Mesenchymal stem cell (in vitro differentiated cells and primary cell): ENCODE measurements at regions not wholly inside any gene's neighbourhood (a gene's known extent, or its start where the extent isn't known, plus 50 kb on each side); places are given as distances from the start of the nearest gene placed in this dataset.

Experiments used
- DNase-seq: peaks from one replicate; pipeline ENCODE4 v3.0.0-alpha.2; 2013
- H2AFZ ChIP-seq: one replicate; pipeline ENCODE4 v1.6.1; 2013; ENCODE audit warnings: low read depth, mild to moderate bottlenecking, control low read depth, inconsistent platforms, low read length, moderate library complexity
- H2AK5ac ChIP-seq: 2 replicates; pipeline ENCODE4 v1.6.1; 2013; ENCODE audit warnings: low read length, moderate library complexity, mild to moderate bottlenecking, inconsistent platforms; ENCODE audit not compliant: severe bottlenecking
- H2BK120ac ChIP-seq: one replicate; pipeline ENCODE4 v1.6.1; 2013; ENCODE audit warnings: low read depth, mild to moderate bottlenecking, inconsistent platforms, low read length, moderate library complexity
- H2BK12ac ChIP-seq, 2 experiments: one replicate each; pipeline ENCODE4 v1.6.1; 2013; ENCODE audit warnings: inconsistent platforms in 2 of 2, low read length in 2 of 2, mild to moderate bottlenecking in 2 of 2, moderate library complexity in 2 of 2, control low read depth in 1 of 2
- H2BK15ac ChIP-seq: one replicate; pipeline ENCODE4 v1.6.1; 2013; ENCODE audit warnings: mild to moderate bottlenecking, low read depth, inconsistent platforms; ENCODE audit not compliant: poor library complexity, severe bottlenecking
- H2BK5ac ChIP-seq: 2 replicates; pipeline ENCODE4 v1.6.1; 2013; ENCODE audit warnings: low read depth, mild to moderate bottlenecking, low read length, control low read depth, inconsistent platforms; ENCODE audit not compliant: poor library complexity, severe bottlenecking
- H3K14ac ChIP-seq, 2 experiments: one replicate each; pipeline ENCODE4 v1.6.1; 2013; ENCODE audit warnings: inconsistent platforms in 2 of 2, low read length in 2 of 2, control low read depth in 1 of 2, mild to moderate bottlenecking in 1 of 2, moderate library complexity in 1 of 2
- H3K18ac ChIP-seq, 2 experiments: one replicate each; pipeline ENCODE4 v1.6.1; 2013; ENCODE audit warnings: inconsistent platforms in 2 of 2, low read length in 2 of 2, control low read depth in 1 of 2, low read depth in 1 of 2, mild to moderate bottlenecking in 1 of 2
- H3K23ac ChIP-seq, 2 experiments: one replicate each; pipeline ENCODE4 v1.6.1; 2013; ENCODE audit warnings: inconsistent platforms in 2 of 2, low read length in 2 of 2, mild to moderate bottlenecking in 2 of 2, moderate library complexity in 2 of 2, control low read depth in 1 of 2
- H3K27ac ChIP-seq: 2 replicates; pipeline ENCODE4 v1.5.1; 2013; ENCODE audit warnings: mild to moderate bottlenecking, moderate library complexity, low read length, control low read depth, inconsistent platforms; ENCODE audit not compliant: poor library complexity, severe bottlenecking
- H3K27me3 ChIP-seq, 2 experiments: 2 replicates each; pipeline versions ENCODE4 v1.6.1 to v1.7.0; 2013; ENCODE audit warnings: low read length in 2 of 2, mild to moderate bottlenecking in 2 of 2, moderate library complexity in 2 of 2, control low read depth in 1 of 2, inconsistent platforms in 1 of 2; ENCODE audit not compliant: control insufficient read depth in 1 of 2, insufficient read depth in 1 of 2
- H3K36me3 ChIP-seq, 2 experiments: 2 replicates each; pipeline versions ENCODE4 v1.6.1 to v1.7.0; 2013; ENCODE audit warnings: low read length in 2 of 2, control low read depth in 1 of 2, inconsistent platforms in 1 of 2, low read depth in 1 of 2, mild to moderate bottlenecking in 1 of 2; ENCODE audit not compliant: insufficient read depth in 2 of 2, control insufficient read depth in 1 of 2
- H3K4ac ChIP-seq, 2 experiments: one replicate each; pipeline ENCODE4 v1.6.1; 2013; ENCODE audit warnings: inconsistent platforms in 2 of 2, low read length in 2 of 2, mild to moderate bottlenecking in 2 of 2, moderate library complexity in 2 of 2, control low read depth in 1 of 2, low read depth in 1 of 2
- H3K4me1 ChIP-seq: 2 replicates; pipeline ENCODE4 v1.6.1; 2013; ENCODE audit warnings: low read depth, low read length, control low read depth; ENCODE audit not compliant: control insufficient read depth, insufficient read depth
- H3K4me2 ChIP-seq: 2 replicates; pipeline ENCODE4 v1.6.1; 2013; ENCODE audit warnings: low read length, mild to moderate bottlenecking, inconsistent platforms; ENCODE audit not compliant: poor library complexity, severe bottlenecking
- H3K4me3 ChIP-seq, 2 experiments: 2 replicates each; pipeline versions ENCODE4 v1.5.1 to v1.7.0; 2013; ENCODE audit warnings: low read length in 2 of 2, mild to moderate bottlenecking in 2 of 2, control low read depth in 1 of 2, low read depth in 1 of 2; ENCODE audit not compliant: insufficient read depth in 1 of 2
- H3K79me1 ChIP-seq: replicated peaks from 2 replicates; pipeline ENCODE4 v1.6.1; 2013; ENCODE audit warnings: mild to moderate bottlenecking, control low read depth, low read length, inconsistent platforms; ENCODE audit not compliant: poor library complexity, severe bottlenecking
- H3K9ac ChIP-seq: 2 replicates; pipeline ENCODE4 v1.7.0; 2013; ENCODE audit warnings: mild to moderate bottlenecking, low read length, moderate library complexity
- H3K9me3 ChIP-seq: 2 replicates; pipeline ENCODE4 v1.7.0; 2013; ENCODE audit warnings: mild to moderate bottlenecking, low read length; ENCODE audit not compliant: control insufficient read depth
- H4K8ac ChIP-seq: one replicate; pipeline ENCODE4 v1.6.1; 2013; ENCODE audit warnings: inconsistent platforms, mild to moderate bottlenecking, low read length, moderate library complexity
- H4K91ac ChIP-seq: one replicate; pipeline ENCODE4 v1.6.1; 2013; ENCODE audit warnings: mild to moderate bottlenecking, low read length, inconsistent platforms
- WGBS: methylation state at CpG from one replicate; pipeline ENCODE4 v1.1.7; 2013; ENCODE audit warnings: mixed read lengths; 5-methylcytosine and 5-hydroxymethylcytosine counted together

DNA sequence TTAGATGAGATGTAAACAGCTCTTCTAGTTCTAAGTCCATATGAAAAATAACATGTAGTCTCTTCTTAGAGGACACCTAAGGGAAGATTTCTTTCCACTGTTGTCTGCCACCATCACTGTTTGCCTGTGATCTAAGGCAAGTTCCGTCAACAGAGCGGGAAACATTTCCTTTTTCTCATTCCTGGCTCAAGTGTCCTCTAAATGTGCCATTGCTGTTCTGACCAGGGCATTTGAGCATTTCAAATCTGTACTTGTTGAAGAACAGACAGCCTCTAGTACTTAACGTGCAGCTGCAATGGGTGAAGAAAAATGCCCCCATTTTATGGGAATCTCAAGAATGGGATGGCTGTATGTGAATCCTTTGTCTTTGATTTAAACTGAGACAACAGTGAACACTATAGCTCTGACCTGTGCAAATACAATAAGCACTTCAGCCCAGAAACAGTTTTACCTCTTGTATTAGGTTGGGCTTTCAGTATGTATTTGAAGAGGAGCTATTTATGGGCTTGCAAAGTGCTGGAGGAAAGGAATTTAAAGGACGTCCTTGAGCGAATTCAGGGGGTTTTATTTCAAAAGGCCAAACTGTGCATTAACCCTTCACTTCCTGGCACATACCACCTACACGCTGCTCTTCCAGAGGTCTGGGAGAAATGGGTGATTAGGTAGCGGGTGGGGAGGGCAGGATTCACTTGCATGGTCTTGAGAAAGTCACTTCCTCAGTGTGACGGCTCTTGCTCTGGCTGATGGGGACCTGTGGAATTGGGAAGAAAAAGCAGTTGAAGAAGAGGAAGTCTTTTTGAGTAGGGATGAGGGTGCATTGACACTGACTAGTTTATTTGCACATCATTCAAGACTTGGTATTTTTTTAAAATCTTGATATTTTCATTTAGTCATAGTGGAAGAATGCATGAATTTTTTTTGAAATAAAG is 66.1 kb downstream of the THNSL1 start:
- H2BK12ac ChIP-seq, result no peak overlapping the region
- no peak overlapping the region for H2AK5ac ChIP-seq
- H3K27ac ChIP-seq, result peak overlapping the region; percentile 21
- H3K9ac ChIP-seq, result no peak overlapping the region
- no peaks in the 10 kb centered on the region for H3K27me3 ChIP-seq
- H4K8ac ChIP-seq, result no peak overlapping the region
- no peak overlapping the region for H3K4me3 ChIP-seq
- no peaks in the 10 kb centered on the region for H3K9me3 ChIP-seq
- H3K4me2 ChIP-seq, result no peak overlapping the region
- no peak overlapping the region for H2BK15ac ChIP-seq
- peak overlapping the region; percentile 83 for H2AFZ ChIP-seq
- peaks cover 7% of the 10 kb centered on the region for H3K4me1 ChIP-seq
- no peak for DNase-seq
- H3K14ac ChIP-seq, result no peak overlapping the region
- no peaks in the 10 kb centered on the region for H3K79me1 ChIP-seq
- no peak overlapping the region for H4K91ac ChIP-seq
- WGBS, result 72% methylated on average over 6 of the region's 8 CpGs
- H3K18ac ChIP-seq, result no peak overlapping the region
- H2BK5ac ChIP-seq, result no peak overlapping the region
- H3K23ac ChIP-seq, result no peak overlapping the region
- no peak overlapping the region for H2BK120ac ChIP-seq
- no peaks in the 10 kb centered on the region for H3K36me3 ChIP-seq
- no peak overlapping the region for H3K4ac ChIP-seq

DNA sequence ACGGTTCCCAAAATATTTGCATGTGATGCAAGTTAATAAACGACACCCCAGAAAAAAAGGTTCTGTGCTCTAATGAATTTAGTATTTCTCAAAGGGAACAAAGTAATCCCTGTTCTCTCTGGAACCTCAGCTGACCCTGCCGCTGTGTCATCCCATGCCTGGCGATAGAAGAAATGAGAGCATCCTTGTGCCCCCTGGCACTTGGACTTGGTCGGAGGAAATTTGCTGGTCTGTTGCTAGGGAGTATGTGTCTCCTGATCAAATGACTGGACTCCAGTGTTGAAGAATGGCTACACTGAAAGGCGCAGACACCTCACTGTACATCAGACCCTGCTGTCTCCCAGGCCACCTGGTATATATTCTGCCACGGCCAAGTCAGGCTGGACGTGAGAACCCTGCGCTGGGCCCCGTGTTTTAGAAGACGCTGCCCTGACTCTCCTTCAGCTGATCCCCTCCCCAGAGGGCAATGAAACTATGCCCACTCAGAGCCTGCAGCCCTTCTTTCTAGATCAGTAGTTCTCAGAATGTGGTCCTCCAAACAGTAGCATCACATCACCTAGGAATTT is 67.2 kb downstream of the THNSL1 start:
- Histone ChIP-seq H4K91ac (no peak overlapping the region), H3K4ac (no peak overlapping the region), H3K4me1 (peaks cover 7% of the 10 kb centered on the region), H3K14ac (no peak overlapping the region), H3K23ac (no peak overlapping the region), H3K9me3 (no peaks in the 10 kb centered on the region), H3K79me1 (no peaks in the 10 kb centered on the region), H3K36me3 (no peaks in the 10 kb centered on the region), H2BK120ac (no peak overlapping the region), H2AK5ac (peak overlapping the region; percentile 66), H4K8ac (no peak overlapping the region), H3K27ac (peak overlapping the region; percentile 73), H3K18ac (no peak overlapping the region), H2BK12ac (no peak overlapping the region), H3K4me3 (no peak overlapping the region), H2BK15ac (no peak overlapping the region), H2BK5ac (no peak overlapping the region), H3K4me2 (peak overlapping the region; percentile 18), H3K27me3 (peaks cover 0 to 4% of the 10 kb centered on the region in 2 experiments), H2AFZ (no peak overlapping the region), H3K9ac (no peak overlapping the region)
- DNase-seq, result no peak
- WGBS, result 89% methylated on average over 11 of the region's 11 CpGs

DNA sequence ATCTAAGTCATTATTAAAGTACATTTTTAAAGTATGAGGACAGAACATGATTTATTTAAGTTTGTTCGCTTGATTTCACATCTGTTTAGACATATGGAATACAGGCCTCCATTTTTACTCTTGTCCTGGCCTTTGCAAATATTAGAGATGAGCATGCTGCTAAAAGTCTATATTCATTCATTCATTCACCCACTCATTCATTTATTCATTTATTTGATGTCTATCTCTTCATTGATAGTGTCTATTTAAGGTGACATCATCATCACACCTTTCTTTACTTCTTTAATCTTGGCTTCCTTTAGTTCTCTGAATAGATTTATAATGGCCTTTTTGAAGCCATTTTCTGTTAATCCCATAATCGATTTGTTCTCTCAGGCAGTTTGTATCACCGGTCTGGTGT is 68.0 kb downstream of the THNSL1 start:
- H2BK12ac ChIP-seq, result no peak overlapping the region
- H2BK120ac ChIP-seq, result no peak overlapping the region
- H3K9me3 ChIP-seq, result peaks cover under 1% of the 10 kb centered on the region
- H2BK5ac ChIP-seq, result no peak overlapping the region
- no peaks in the 10 kb centered on the region for H3K79me1 ChIP-seq
- H3K27ac ChIP-seq, result peak overlapping the region; percentile 83
- 100% methylated on average over 2 of the region's 3 CpGs for WGBS
- H3K36me3 ChIP-seq, result no peaks in the 10 kb centered on the region
- H3K18ac ChIP-seq, result no peak overlapping the region
- H4K91ac ChIP-seq, result no peak overlapping the region
- H2BK15ac ChIP-seq, result no peak overlapping the region
- H4K8ac ChIP-seq, result no peak overlapping the region
- peaks cover 7% of the 10 kb centered on the region for H3K4me1 ChIP-seq
- H3K4me2 ChIP-seq, result no peak overlapping the region
- no peak overlapping the region for H3K23ac ChIP-seq
- DNase-seq, result no peak
- H2AK5ac ChIP-seq, result no peak overlapping the region
- no peak overlapping the region for H3K14ac ChIP-seq
- H3K4ac ChIP-seq, result no peak overlapping the region
- no peak overlapping the region for H3K4me3 ChIP-seq
- peaks cover 0 to 4% of the 10 kb centered on the region in 2 experiments for H3K27me3 ChIP-seq
- H3K9ac ChIP-seq, result no peak overlapping the region
- no peak overlapping the region for H2AFZ ChIP-seq

DNA sequence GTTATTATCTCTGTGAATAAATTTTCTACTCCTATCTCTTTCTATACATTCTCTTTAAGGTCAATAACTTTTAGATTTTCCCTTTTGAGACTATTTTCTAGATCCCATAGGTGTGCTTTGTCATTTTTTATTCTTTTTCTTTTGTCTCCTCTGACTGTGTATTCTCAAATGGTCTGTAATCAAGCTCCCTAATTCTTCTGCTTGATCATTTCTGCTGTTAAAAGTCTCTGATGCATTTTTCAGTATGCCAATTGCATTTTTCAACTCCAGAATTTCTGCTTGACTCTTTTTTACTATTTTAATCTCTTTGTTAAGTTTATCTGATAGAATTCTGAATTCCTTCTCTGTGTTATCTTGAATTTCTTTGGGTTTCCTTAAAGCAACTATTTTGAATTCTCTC is 78.2 kb downstream of the THNSL1 start:
- H3K18ac ChIP-seq, result no peak overlapping the region
- peaks cover 40% of the 10 kb centered on the region for H3K9me3 ChIP-seq
- H3K27ac ChIP-seq, result no peak overlapping the region
- H3K79me1 ChIP-seq, result no peaks in the 10 kb centered on the region
- no peak overlapping the region for H2BK5ac ChIP-seq
- no peak overlapping the region for H2AFZ ChIP-seq
- H2AK5ac ChIP-seq, result no peak overlapping the region
- H3K4ac ChIP-seq, result no peak overlapping the region
- no peak overlapping the region for H2BK120ac ChIP-seq
- no peaks in the 10 kb centered on the region for H3K36me3 ChIP-seq
- no peaks in the 10 kb centered on the region for H3K4me1 ChIP-seq
- no peaks in the 10 kb centered on the region for H3K27me3 ChIP-seq
- no peak for DNase-seq
- H2BK15ac ChIP-seq, result no peak overlapping the region
- no peak overlapping the region for H3K4me3 ChIP-seq
- no peak overlapping the region for H2BK12ac ChIP-seq
- no peak overlapping the region for H4K8ac ChIP-seq
- no peak overlapping the region for H3K14ac ChIP-seq
- no peak overlapping the region for H3K4me2 ChIP-seq
- H3K9ac ChIP-seq, result no peak overlapping the region
- no peak overlapping the region for H3K23ac ChIP-seq
- H4K91ac ChIP-seq, result no peak overlapping the region
